ENCODE measurements at regions not wholly inside any gene's neighbourhood (a gene's known extent, or its start where the extent isn't known, plus 50 kb on each side); places are given as distances from the start of the nearest gene placed in this dataset.
"Not testable (repeated sequence)": the region's sequence is repeated elsewhere in the genome, so short reads cannot be mapped to it uniquely, and the experiment has no call there.

- no peak for DNase-seq
Observed at GRCh38 chr14:37650356-37651037, 55.1 kb downstream of the TTC6 start.

GRCh38 chr14:37652042-37652441, 56.6 kb downstream of the TTC6 start:
- DNase-seq = no peak

GRCh38 chr14:37655418-37655817, 60.0 kb downstream of the TTC6 start:
- no peak for DNase-seq

GRCh38 chr14:37658156-37658555, 62.7 kb downstream of the TTC6 start:
- DNase-seq = no peak

- DNase-seq = no peak
Observed at GRCh38 chr14:37663498-37663897, 68.1 kb downstream of the TTC6 start.

GRCh38 chr14:37665479-37665878, 70.0 kb downstream of the TTC6 start:
- DNase-seq = no peak

- no peak for DNase-seq
Observed at GRCh38 chr14:37665951-37666350, 70.5 kb downstream of the TTC6 start.

- DNase-seq = no peak
Observed at GRCh38 chr14:37668646-37669045, 73.2 kb downstream of the TTC6 start.

GRCh38 chr14:37669242-37669641, 73.8 kb downstream of the TTC6 start:
- no peak for DNase-seq

- DNase-seq = no peak
Observed at GRCh38 chr14:37673439-37673838, 78.0 kb downstream of the TTC6 start.

- DNase-seq = no peak
Observed at GRCh38 chr14:37678916-37679315, 83.5 kb downstream of the TTC6 start.

GRCh38 chr14:37681486-37681885, 86.1 kb downstream of the TTC6 start:
- no peak for DNase-seq

GRCh38 chr14:37692680-37693079, 97.3 kb downstream of the TTC6 start:
- not testable (repeated sequence) for DNase-seq

- not testable (repeated sequence) for DNase-seq
Observed at GRCh38 chr14:37693420-37693819, 98.0 kb downstream of the TTC6 start.

- DNase-seq = no peak
Observed at GRCh38 chr14:37695866-37696265, 100.4 kb downstream of the TTC6 start.

GRCh38 chr14:37697489-37698121, 102.2 kb downstream of the TTC6 start:
- DNase-seq = no peak

- DNase-seq = no peak
Observed at GRCh38 chr14:37698840-37699777, 103.7 kb downstream of the TTC6 start.

- no peak for DNase-seq
Observed at GRCh38 chr14:37707716-37708115, 112.3 kb downstream of the TTC6 start.

- no peak for DNase-seq
Observed at GRCh38 chr14:37708481-37708880, 113.1 kb downstream of the TTC6 start.

- DNase-seq = no peak
Observed at GRCh38 chr14:37709419-37710195, 114.2 kb downstream of the TTC6 start.

- no peak for DNase-seq
Observed at GRCh38 chr14:37711356-37711830, 116.0 kb downstream of the TTC6 start.

GRCh38 chr14:37711831-37712475, 116.5 kb downstream of the TTC6 start:
- DNase-seq = no peak

Measured in activated CD4-positive, alpha-beta T cell treated with anti-CD3 and anti-CD28 coated beads, Interleukin-2, amount 50 U/mL, for 16 hours (primary cell).